ENCODE measurements at regions not wholly inside any gene's neighbourhood (a gene's known extent, or its start where the extent isn't known, plus 50 kb on each side); places are given as distances from the start of the nearest gene placed in this dataset.

GRCh38 chr1:98330224-98330623 is 331.3 kb upstream of the SNX7 start:
- DNase-seq (ENCODE audit: low spot score) = no peak

DNA sequence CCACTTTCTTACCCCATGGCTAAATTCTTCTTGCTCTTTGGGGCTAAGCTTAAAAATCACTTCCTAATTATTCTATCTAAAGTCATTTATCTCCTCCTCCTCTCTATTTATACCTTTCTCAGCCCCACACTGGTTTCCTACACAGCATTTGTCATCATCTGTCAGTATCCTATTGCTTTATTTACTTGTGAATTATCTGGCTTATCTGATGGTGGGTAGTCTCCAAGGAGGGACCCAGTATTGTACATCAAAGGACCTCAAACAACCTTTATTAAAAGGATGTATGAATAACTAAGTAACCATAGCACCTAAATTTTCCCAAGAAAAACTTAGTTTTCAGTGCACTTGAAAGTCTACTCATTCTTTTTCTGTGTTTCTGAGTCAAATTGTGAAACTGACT is 332.7 kb upstream of the SNX7 start:
- no peak for DNase-seq (ENCODE audit: low spot score)

DNA sequence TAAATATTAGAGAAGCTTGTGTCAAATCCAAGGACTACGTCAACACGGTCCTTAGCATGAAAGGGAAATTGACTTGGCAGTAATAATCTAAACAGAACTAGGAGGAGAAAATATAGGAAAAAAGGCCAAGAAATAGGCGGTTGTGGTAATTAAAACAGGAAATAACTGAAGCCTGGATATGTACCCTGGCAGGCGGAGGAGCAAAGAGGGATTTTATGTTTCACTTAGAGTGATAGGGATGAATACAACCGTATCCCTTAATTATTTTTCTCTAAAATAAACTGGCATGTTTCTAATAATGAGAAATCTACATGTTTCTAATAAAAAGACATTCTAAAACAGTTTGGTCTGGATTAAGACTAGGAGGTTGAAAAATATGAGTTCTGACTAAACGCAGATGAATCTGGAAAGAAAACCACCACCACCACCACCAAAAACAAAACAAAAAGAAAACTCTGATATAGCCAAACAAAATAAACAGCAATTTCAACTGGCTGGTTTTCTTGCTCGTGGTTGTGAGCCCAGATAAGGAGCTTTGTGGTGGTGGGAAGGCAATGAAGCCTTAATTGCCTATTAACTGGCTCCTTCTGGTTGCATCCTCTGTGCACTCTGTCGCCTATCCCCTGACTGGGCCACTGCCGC is 334.2 kb upstream of the SNX7 start:
- DNase-seq (ENCODE audit: low spot score) = no peak

GRCh38 chr1:98325646-98326440 is 335.7 kb upstream of the SNX7 start:
- no peak for DNase-seq (ENCODE audit: low spot score)

DNA sequence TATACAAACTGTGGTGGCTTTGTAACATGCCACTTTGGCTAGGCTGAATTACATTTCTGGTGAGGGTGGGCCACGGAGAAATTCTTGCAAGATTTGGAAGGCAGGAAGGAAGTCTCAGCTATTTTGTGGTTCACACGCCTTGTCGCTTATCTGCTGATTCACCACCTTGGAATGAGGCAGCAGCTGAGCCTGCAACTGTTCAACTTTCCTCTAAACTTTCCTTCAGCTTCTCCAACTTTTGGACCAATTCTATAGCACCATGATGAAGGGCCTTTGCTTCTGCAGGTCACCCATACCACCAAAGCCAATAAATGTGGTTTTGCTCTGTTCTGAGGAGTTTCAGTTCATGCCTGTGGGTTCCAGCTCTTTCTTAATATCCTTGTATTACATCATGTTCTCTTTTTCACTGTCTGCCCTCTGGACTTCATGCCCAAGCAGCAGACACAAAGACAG is 337.6 kb upstream of the SNX7 start:
- no peak for DNase-seq (ENCODE audit: low spot score)

- DNase-seq (ENCODE audit: low spot score) = no peak
Observed at GRCh38 chr1:98323388-98323787, 338.1 kb upstream of the SNX7 start.

GRCh38 chr1:98322966-98323365 is 338.6 kb upstream of the SNX7 start:
- DNase-seq (ENCODE audit: low spot score) = no peak

DNA sequence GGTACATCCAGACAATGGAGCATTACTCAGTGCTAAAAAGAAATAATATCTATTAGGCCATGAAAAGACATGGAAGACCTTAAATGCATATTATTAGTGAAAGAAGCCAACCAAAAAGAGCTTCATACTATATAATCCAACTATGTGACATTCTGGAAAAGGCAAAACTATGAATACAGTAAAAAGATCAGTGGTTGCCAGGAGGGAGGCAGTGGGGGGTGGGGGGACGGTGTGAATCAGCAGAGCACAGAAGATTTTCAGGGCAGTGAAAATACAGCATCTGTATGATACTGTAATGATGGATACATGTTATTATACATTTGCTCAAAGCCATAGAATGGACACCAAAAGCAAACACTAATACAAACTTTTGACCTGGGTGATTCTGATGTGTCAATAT is 339.4 kb upstream of the SNX7 start:
- no peak for DNase-seq (ENCODE audit: low spot score)

DNA sequence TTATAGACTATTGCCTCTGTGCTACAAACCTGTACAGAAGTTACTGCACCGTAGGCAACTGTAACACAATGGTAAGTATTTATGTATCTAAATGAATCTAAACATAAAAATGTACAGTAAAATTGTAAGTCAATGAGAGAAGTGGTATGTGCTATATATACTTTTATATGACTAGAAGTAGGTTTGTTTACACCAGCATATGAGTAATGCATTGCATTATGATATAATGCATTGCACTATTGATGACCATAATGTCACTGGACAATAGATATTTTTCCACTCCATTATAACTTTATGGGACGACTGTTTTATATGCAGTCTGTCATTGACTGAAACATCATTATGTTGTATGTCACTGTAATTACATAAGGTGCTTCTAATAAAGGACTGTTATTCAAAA is 340.3 kb upstream of the SNX7 start:
- DNase-seq (ENCODE audit: low spot score) = no peak

DNA sequence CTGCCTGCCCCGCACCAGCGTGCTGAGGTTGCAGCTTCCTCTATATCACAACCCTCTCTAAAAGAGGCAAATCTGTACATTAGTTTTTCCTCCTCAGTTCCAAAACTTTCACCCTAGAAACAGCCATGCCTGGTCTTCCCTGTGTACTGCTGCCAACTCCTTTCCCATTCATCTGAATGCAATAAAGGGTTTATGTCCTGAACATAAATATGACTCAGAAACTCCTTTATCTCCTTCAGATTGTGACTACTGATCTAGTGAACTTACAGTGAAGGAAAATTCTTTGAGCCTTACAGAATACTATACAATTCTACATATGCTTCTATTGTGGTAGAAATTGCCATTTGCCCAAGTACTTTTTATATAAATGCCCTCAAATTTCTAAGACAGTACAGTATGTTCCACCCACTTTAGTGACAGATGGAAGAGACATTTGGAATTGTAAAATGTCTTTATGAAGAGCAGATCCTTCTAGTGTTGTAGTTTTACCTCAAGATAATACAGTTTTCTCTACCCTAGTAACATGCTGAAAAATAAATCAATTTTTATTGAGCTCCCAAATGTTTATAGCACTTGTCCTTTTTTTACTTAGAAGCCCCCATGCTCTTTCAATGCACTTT is 345.1 kb upstream of the SNX7 start:
- no peak for DNase-seq (ENCODE audit: low spot score)

DNA sequence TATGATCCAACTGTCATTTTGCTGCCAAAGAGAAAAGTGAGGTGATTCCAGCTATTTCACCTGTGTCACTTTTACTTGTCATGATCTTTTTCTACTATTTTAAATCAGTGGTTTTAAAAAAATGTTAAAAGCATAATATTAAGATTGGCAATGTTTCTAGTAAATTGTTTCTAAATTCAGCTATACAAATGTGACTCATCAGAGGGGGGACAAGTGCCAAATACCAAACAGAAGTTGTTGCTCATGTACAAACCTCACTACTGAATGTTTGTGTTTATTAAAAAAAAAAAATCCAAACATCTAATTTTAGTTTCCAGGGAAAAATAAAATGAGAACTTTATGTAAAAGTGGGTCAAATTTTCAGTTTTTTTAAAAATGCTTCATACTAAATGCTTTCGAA is 346.2 kb upstream of the SNX7 start:
- DNase-seq (ENCODE audit: low spot score) = no peak

GRCh38 chr1:98314601-98315000 is 346.9 kb upstream of the SNX7 start:
- no peak for DNase-seq (ENCODE audit: low spot score)

DNA sequence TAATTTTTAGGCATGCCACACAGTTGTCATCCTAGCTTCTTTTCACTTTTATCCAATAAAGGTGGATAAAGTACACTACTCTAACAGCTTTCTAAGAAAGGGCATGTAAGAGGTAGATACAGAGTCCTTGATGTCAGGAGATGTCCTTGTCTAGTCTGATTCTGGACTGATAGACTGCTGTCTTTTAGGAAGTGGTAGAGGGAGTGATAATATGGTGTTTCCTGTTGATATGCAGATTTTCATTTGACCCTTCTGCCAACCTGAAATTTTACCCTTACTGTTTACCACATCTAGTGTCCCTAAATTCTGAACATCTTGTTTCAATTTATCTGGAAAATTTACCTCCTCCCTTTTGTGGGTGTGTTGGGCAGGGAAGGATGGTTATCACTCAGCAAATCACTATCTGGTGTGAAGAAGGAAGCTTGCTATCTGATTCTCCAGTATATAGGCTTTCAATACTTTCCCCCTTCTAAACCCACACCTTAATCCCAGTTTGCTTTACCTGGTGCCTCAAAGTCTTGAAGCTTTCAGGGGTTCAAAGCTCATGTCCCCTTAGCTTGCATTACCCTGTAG is 354.9 kb upstream of the SNX7 start:
- no peak for DNase-seq (ENCODE audit: low spot score)

DNA sequence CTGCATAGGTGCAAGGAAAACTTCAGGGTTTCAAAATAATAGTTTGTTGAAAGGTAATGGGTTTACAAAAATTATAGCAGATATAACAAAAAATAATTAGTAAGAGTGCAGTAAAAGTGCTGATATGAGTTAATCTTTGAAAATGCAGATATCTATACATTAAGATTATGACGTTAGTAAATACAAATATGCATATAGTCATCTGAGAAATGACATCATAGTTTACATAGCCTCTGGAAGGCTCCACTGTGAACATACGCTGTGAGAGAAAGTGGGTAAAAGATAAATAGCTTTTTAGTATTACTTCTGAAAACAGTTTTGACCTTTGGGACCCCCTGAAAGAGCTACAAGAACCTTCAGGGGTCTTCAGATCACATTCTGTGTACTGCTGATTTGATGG is 356.2 kb upstream of the SNX7 start:
- DNase-seq (ENCODE audit: low spot score) = no peak

GRCh38 chr1:98304888-98305287 is 356.6 kb upstream of the SNX7 start:
- no peak for DNase-seq (ENCODE audit: low spot score)

- DNase-seq (ENCODE audit: low spot score) = no peak
Observed at GRCh38 chr1:98299861-98300260, 361.7 kb upstream of the SNX7 start.

DNA sequence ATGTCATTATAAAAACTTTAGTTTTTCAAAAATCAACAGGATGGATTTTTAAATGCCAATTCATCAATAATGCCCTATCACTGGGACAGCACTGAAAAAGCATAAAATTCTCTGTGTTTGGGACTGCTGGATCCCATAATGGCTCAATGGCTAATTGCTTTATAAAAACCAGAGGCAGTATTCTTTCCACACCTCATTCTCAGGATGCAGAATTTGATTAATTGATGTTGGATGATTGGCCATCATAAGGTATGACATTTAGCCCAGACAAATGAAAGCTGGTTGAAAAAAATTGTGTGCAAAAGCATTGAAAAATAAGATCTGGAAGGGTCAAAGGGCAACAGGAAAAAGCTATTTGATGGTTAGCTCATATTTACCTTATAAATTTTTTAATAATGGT is 362.2 kb upstream of the SNX7 start:
- no peak for DNase-seq (ENCODE audit: low spot score)

GRCh38 chr1:98298319-98298718 is 363.2 kb upstream of the SNX7 start:
- no peak for DNase-seq (ENCODE audit: low spot score)

DNA sequence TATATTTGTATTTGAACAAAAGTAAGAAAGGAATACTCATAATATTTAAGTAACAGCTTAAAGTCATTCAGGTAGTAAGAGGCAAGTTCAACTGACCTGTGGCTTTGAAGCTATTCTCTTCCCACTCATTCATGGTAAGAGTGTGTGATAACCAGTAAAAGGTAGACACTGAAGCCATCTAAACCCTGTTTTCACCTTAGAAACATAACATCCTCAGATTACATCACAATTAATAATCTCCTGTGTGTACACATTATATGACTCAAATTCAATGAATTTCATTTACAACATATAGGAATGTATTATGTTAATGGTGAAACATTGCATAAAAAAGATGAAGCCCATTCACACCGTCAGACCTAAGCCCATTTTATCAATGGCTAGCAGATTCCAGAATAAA is 364.8 kb upstream of the SNX7 start:
- DNase-seq (ENCODE audit: low spot score) = no peak

DNA sequence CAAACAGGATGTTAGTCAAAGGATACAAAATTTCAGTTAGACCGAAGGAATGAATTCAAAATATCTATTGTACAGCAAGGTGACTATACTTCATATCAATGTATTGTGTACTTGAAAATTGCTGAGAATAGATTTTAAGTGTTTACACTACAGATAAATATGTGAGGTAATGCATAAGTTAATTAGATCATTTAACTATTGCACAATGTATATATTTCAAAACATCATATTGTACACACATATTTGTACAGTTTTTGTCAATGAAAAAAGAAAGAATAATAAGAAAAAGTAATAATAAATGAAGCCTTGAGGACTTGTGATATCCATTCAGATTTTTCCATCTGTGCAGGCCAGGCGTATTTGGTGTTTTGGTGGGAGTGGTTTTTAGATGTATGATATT is 367.4 kb upstream of the SNX7 start:
- DNase-seq (ENCODE audit: low spot score) = no peak

GRCh38 chr1:98292994-98293393 is 368.5 kb upstream of the SNX7 start:
- DNase-seq (ENCODE audit: low spot score) = no peak

DNA sequence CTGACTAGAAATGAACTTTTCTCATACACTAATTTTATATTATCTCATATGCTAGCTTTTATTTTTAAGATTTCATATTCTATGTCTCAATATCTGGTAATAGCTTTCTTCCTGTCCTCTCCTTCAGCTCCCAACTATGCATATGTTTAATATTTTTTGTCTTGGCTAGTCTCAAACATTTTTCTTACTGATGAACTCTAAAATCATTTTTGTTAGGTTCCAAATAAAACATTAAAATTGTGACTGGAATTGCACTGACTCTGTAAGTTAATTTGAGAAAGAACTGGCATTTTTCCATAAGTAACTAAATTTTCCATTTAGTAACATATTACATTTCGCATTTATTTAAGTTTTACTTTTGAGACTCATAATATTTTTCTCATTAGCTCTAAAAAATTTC is 368.5 kb upstream of the DPYD start:
- DNase-seq (ENCODE audit: low spot score) = no peak

DNA sequence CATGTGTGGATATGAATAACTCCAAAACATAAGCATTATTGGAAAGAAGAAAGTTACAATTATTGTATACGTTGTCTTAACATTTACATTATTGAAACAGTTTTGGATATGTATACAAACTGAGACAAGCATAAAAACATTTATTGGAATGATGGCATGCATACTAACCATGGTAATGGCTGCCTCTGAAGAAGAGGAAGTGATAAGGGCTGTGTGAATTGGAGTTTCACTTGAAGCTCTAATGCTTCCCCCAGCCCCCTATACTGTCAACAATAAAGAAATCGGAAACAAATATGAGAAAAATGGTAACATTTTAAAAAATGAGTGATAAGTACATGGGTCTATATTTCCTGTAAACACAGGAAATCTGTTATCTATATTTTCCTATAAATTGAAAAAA is 367.7 kb upstream of the DPYD start:
- no peak for DNase-seq (ENCODE audit: low spot score)

Measured in hematopoietic multipotent progenitor cell treated with erythropoietin and hydrocortisone succinate and interleukin-3 and kit ligand, for 17 days (in vitro differentiated cells).